ENCODE measurements at regions not wholly inside any gene's neighbourhood (a gene's known extent, or its start where the extent isn't known, plus 50 kb on each side); places are given as distances from the start of the nearest gene placed in this dataset.
A peak's percentile ranks its signal among the peaks of the same experiment; 100 is the strongest.
"Not testable (repeated sequence)": the region's sequence is repeated elsewhere in the genome, so short reads cannot be mapped to it uniquely, and the experiment has no call there.

- DNase-seq: no peak
Observed at GRCh38 chr1:232441036-232441411, 188.9 kb downstream of the SIPA1L2 start.

DNA sequence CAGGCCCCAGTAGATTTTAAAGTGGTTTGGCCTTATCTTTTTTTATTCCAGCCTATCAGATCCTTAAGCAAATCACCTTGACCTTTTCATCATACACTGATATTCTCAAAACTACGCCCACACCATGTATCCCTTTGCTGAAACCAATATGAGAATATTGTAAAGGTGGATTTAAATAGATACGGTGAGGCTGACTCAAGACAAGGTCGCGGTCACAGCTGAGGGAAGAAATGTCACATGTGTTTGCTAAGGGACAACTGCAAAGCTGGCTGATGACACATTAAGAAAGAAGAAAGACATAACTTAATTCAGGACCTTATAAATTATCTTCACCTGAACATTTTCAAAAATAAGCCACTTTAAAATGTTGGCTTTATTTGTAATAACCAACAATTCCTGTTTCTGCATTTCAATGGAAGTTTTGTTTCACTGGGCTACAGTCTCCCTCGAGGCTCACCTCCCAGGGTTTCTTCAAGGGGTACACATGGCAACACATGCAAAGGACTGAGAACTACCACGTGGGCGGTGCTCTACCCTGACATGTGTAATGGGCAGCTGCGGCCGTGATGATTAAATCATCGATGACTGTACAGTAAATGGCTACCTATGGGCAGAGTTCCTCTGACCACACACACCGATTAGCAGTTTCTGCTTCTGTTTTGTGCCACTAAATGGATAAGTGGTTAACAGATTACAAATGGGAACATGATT lies 189.5 kb downstream of the SIPA1L2 start:
- DNase-seq: no peak

DNA sequence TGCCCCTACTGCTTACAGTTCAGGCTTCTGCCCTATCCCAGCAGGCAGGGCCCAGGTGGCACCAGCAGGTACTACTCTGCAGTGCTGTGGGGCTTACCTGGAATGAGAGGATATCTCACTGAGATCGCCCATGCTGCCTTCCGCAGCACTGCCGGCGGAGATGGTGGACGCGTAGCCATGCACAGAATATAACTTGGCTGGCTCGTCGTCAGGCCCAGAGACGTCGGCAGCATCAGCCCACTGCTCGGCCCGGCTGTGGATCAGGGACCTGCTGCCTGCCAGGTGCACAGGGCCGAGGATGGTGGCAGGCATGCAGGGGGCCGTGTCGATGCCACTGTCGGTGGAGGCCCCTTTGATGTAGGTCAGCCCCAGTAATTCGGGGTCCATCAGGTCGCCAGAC lies 190.9 kb downstream of the SIPA1L2 start:
- DNase-seq: no peak

DNA sequence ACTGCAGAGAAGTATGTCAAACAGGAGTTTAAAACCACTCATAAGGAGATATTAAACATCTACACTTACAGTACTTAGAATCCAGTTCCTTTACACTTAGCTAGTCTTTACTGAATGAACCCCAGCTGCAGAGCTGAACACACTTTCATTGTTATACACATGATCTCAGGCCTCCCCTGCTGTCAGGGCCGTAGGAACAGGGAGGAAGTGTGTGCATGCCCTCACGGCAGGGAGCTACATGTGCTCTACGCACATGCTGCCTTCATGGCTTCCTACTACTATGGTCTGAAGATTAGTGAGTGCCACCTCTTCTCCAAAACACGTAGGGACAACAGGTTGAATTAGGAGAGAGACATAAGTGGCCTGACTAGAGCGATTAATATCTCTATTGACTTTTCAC lies 191.5 kb downstream of the SIPA1L2 start:
- no peak for DNase-seq

DNA sequence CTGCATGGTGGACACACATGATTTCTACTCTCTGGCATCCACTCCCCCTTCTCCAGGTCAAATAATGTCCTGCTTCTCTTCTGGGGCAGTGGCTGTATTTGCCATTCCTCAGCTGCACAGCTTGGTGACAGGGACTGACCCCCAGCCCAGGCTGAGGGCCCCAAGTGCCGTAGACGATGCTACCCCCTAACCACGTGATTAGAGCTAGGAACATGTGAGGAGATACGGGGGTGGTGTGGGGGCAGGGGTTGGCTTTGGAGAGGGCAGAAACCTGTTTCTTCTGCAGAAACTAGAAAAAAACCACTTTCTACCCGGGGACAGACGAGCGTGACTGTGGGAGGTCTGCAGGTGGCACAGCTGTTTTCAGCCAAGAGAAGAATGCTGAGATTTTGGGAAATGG lies 192.4 kb downstream of the SIPA1L2 start:
- no peak for DNase-seq

- no peak for DNase-seq
Observed at GRCh38 chr1:232435729-232436128, 194.2 kb downstream of the SIPA1L2 start.

GRCh38 chr1:232432313-232432712 lies 197.6 kb downstream of the SIPA1L2 start:
- no peak for DNase-seq

GRCh38 chr1:232431748-232432147 lies 198.2 kb downstream of the SIPA1L2 start:
- no peak for DNase-seq

- DNase-seq: no peak
Observed at GRCh38 chr1:232431326-232431725, 198.6 kb downstream of the SIPA1L2 start.

DNA sequence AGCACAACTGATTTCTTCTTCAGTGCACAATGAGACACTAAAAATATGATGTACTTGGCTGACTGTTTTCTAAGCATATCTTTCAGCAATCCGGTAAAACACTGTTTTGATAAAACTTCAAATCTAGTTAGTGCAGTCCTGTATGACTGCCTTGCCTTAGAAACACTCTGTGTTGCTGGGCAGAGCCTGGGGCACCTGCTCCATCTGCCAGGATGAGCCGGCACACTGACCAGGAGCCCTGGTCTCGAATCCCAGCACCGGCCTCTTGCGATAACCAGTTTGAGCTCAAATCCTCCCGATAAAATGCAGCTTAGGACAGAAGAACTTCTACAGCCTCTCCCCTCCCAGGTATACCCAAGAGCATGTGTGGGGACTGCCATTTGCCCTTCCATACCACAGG lies 199.5 kb downstream of the SIPA1L2 start:
- DNase-seq: no peak

GRCh38 chr1:232428786-232429530 lies 201.0 kb downstream of the SIPA1L2 start:
- no peak for DNase-seq

DNA sequence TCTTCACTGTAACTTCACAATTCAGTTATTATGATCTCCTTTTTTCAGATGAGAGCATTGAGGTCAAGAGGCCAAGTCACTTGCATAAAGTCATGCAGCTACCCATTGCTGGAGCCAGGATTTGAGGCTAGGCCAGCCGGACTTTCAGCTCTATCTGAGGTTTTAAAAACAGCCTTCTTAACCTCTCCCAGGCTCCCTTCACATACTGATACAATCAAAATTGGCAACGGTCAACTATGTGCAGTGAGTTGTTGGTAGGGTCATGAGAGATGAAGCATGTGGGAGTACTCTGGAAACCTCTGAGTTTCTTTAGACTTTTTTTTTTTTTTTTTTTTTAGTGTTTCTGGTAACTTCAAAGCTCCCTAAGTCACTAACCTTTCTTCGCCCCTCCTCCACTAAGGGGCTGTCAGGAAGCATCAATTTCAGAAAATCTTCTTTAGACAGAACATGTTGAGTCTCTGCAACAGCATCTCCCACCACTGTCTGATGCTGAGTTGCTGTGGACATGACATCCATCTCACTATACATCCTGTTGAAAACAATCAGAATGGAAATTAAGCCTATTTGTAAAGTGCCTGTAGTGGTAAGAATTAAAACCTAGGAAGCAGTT lies 201.8 kb downstream of the SIPA1L2 start:
- DNase-seq: peak; percentile 2

DNA sequence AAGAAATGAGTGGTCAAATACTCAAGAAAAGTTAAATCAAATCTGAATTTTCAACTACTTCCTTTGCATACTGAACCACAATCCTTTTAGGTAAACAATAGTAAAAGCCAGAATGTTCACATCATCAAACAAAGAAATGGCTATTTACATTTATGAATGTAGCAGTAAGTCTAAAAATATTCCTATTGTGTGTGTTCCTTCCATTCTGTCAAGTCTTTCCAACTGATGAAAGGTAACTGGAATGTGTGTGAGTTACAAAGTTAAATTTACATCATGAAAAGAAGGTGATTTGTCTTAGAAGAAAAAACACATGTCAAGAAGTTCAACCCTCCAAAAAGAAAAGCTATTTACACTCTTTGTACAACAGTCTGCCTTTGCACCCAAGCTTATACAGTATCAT lies 203.1 kb downstream of the SIPA1L2 start:
- no peak for DNase-seq

DNA sequence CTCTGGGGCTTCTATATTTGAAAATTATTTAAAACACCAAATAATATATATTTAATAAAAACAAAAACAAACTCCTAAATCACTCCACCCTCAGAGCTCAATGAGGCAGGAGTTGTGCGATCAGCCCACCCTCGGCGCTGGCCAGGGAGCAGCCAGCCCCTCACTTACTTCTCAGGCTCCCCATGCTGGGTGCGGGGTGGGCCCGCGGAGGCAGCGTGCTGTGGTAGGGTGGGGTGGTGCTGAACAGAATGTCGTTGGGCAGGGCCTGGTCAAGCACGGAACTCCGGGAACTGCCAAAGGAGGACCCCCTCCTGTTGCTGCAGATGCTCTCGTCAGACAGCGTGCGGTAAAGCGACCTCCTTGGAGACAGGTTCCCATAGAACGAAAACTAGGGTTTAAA lies 204.5 kb downstream of the SIPA1L2 start:
- no peak for DNase-seq

- DNase-seq: no peak
Observed at GRCh38 chr1:232423591-232423990, 206.3 kb downstream of the SIPA1L2 start.

DNA sequence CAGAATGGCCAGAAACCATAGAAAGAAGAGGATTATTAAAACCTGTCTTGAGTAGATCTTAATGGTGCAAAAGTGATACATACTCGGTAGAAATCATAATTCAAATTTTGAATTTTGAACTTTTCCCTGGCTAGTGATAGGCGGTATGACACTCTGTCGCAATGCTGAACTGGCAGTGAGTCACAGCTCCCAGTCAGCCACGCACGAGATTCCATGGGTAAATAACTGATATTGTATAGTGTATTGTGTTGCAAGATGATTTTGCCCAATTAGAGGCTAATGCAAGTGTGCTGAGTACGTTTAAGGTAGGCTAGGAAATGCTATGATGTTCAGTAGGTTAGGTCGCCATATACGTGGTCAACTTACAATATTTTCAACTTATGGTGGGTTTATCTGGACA lies 207.0 kb downstream of the SIPA1L2 start:
- no peak for DNase-seq

GRCh38 chr1:232422098-232422497 lies 207.8 kb downstream of the SIPA1L2 start:
- DNase-seq: no peak

DNA sequence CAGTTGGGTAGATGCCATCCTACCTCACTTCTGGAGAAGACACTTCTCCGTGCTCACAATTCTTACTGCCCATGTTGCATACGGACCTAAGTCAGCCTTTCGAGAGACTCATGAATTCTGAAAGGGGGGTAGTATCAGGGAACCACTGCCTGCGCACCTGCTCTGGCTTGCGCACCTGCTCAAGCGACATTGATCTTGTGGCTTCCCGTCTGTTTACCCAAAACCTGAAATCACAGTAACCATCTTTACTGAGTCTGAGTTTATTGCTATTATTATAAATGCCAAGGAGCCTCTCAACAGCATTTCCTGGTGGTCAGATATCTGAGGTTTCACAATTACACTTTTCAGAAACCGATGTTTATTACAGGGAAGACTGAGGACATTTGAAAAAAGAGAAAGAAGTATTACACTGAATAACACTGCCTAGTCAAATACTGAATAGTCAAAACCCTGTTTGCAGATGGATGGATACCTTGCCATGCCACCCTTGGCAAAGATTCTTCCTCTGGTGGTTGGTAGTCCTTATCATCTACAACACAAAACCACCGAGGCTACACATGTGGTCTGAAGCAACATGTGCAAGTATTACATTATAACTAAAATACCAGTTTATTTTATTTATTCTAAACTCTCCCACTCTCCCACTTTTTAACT lies 208.7 kb downstream of the SIPA1L2 start:
- no peak for DNase-seq

DNA sequence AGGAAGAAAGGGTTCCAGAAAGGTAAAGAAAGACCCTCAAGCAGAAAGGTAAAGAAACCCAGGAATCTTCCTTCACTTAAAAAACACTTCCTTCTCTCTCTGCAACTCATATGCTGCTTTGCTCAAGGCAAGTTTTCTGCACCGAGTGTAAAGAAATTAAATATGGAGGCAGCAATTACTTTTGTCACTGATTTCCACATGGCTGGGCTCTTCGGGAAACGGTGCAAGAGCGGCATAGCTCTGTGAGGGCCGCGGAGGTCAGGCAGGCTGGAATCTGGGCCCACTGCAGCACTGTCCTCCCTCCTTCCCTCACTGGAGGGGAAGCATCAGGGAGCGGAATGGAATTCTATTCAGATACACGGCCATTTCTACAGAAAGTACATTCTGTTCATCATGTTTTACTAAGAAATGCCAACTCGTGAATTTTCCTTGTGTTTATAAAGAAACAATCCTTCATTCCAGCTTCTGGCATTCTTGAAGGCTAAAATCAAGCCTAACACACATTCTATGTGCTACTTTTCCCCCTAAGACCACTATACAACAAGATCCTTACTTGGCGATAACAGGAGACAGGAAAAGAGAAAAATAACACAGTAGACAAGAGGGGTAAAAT lies 212.2 kb downstream of the SIPA1L2 start:
- DNase-seq: no peak

DNA sequence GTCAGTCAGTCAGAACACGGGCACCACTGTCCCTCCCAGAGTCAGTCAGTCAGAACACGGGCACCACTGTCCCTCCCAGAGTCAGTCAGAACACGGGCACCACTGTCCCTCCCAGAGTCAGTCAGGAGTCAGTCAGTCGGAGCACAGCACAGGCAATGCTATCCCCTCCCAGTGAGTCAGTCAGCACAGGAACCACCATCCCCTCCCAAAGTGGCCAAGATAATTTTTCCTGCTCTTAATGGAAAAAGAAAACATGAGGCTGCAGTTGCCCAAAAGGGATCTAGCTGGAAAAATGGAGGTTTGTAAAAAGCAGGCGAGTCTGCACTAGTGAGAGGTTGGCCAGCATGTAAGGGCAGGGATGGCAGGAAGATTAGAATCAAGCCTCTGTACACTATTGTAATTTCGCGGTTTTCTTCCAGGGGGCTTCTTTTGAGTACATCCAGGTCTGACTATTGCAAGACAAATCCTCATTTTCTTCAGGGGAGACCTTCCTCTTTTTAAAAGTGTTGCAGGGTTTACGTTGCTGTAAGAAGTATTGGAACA lies 213.8 kb downstream of the SIPA1L2 start:
- DNase-seq: no peak

DNA sequence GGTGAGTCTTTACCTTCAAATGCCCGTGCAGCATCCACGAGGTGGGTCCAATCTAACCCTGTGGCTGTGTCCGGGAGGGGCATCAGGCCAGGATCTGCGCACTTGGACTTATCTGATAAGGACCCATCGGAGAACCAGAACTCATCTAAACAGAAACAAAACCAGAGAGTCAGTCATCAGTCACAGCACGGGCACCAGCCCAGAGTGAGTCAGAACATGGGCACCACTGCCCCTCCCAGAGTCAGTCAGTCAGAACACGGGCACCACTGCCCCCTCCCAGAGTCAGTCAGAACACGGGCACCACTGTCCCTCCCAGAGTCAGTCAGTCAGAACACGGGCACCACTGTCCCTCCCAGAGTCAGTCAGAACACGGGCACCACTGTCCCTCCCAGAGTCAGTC lies 214.5 kb downstream of the SIPA1L2 start:
- not testable (repeated sequence) for DNase-seq

GRCh38 chr1:232414100-232414499 lies 215.8 kb downstream of the SIPA1L2 start:
- DNase-seq: no peak

DNA sequence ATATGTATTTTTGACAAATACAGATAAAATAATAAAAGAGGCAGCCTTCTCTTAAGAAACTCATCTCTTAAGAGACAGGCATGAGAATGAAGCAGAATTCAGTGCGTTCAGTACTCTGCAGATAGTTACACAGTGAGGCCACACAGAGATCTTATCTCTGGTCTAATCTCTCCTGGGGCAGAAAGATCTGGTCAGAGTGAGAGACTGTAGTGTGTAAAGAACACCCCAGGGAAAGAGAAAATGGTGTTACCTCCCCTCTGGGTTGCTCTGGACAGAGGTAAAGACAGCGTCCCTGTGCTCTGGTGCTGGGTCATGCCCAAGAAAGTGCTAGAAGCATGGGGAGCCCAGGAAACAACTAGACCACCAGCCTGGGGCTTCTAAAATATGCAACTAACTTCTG lies 216.3 kb downstream of the SIPA1L2 start:
- no peak for DNase-seq

Data from NCI-H226 (cell line).